ENCODE measurements at regions not wholly inside any gene's neighbourhood (a gene's known extent, or its start where the extent isn't known, plus 50 kb on each side); places are given as distances from the start of the nearest gene placed in this dataset.
"Not testable (repeated sequence)": the region's sequence is repeated elsewhere in the genome, so short reads cannot be mapped to it uniquely, and the experiment has no call there.

DNA sequence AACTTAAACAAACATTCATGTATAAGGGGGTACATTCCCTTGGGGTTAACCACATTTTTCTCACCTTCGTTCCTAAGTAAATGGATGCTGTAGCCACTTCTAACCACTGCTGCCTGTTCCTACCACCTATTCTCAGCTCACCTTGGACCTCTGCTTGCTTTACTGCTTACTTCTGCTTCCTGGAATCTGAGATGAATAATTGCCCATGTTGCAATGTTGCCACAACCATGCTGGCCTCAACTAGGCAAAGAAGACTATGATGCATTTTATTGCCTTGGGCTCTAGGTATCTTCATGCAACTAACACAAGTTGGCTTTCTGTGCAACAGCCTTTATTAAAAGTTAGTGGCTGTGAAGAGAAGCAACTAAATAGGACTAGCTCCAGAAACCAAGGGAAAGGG, 106.3 kb upstream of the TCF4 start:
- DNase-seq: no peak

DNA sequence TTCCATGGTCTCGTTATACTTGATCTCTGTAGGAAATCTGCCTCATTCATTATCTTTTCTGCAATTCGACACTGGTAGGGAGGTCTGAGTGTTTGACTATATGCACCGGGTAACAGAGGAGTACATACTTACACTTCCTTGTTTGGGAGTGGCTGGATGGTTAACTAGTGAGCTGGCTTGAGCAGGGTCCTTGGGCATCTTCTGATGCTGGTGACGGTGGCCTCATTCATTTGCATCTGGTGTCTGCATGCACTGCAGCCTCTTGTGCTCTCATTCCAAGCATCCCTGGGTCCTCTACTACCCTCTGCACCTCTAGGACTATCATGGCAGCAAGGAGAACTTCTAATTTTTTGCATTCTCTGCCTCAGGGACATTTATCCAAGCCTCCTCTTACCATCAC, 100.0 kb upstream of the TCF4 start:
- no peak for DNase-seq

DNA sequence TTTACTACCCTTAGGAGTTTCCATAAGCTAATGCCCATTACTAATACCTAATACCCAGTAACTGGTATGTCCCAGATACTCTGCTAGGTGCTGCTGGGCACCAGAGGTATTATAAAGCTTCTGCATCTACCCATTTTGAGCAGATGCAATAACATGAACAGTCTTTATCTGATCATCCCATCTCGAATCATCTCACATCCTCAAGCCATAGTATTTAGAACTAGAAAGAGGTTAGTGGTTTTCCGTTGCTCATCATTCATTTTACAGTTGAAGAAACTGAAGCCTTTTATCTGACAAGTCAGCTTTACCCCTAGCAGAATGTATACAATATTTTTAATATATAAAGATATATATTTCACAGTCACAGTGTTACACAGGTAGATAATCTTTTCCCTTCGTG, 99.1 kb upstream of the TCF4 start:
- DNase-seq: no peak

DNA sequence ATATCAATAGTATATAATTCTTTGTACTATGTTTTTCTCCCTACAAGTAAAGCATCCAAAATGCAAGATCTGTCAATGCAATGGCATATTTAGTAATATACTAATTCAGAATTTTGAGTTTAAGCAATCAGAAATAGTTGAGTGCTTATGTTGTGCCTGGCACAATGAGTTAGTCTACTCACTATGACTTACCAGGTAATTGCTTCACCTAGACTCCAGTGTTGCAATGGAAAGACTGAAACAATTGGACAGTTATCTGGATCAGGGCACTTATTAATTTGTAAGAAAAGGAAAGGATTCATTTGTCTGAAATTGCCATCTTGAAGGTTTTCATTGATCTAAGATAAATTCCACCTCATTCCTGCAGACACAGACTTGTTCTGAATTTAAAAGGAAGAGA, 97.6 kb upstream of the TCF4 start:
- DNase-seq: no peak

DNA sequence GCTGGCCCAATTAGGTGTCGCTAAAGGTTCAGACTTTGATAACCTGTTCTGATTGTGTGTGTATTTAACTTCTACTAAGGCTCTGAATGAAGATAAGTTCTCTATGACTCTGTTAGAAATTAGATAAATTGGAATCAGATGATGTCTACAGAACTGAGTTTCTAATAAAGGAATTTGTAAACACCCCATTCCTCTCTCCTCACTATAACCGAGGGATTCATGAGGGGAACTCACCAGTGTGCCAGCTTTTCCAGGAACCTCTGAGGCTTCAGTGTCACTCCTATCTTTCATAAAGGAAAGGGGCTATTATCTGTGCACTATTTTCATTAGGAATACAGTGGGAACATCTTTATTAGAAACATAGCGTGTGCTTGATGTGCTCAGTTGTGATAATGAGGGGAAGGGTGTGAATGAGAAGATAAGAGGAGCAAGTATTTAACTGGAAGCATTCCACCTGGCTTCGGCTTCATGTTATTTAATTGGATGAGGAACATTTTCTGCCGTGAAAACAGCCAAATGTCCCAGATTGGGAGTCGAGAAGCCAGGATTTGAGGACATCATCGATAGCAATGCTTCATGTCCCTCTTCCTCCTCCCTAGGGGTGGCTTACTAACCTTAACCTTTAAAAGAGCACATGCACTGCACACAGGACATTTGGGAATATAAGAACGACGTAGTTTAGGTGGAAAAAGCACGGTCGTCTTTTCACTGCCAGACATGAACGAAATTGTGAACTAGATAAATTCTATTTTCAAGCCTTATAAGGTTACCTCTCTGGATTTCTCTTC, 84.8 kb upstream of the TCF4 start:
- no peak for DNase-seq

DNA sequence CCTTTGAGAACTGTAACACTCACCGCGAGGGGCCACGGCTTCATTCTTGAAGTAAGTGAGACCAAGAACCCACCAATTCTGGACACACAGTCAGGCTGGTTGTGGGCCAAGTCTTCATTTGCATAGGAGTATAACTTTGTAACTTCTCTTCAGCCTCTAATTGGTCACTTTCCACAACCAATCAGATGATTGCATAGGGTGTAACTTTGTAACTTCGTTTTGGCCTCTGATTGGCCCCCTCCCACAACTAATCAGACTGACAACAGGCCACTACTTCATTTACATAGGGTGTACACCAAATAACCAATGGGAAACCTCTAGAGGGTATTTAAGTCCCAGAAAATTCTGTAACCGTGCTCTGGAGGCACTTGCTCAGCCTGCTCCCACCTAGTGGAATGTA, 77.5 kb upstream of the TCF4 start:
- DNase-seq: no peak

DNA sequence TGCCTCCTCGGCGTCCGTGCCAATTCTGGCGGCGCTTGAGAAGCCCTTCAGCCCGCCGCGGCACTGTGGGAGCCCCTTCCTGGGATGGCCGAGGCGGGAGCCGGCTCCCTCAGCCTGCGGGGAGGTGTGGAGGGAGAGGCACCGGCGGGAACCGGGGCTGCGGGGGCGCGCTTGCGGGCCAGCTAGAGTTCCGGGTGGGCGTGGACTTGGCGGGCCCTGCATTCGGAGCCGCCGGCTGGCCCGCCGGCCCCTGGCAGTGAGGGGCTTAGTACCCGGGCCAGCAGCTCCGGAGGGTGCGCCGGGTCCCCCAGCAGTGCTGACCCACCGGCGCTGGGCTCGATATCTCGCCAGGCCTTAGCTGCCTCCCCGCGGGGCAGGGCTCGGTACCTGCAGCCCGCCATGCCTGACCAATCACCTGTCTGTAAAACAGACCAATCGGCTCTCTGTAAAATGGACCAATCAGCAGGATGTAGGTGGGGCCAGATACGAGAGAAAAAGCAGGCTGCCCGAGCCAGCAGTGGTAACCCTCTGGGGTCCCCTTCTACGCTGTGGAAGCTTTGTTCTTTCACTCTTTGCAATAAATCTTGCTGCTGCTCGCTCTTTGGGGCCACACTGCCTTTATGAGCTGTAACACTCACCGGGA, 76.9 kb upstream of the TCF4 start:
- DNase-seq: not testable (repeated sequence)

DNA sequence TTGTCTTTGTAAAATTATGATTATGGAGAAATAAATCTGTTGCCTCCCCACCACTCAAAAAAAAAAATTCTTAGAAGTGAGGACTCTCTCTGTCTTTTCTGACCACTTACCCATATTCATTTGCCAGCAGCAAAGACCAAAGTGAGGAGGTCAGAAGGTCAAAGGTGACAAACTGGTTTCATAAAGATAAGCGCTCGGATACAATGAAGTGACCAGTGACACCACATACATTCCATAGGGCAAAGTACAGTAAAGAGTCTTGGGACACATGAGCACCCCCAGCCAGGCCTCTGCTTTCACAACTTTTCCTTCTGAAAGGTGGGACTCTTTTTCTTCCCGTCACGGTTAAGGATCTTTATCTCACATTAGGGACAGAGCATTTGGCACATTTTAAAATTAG, 75.9 kb upstream of the TCF4 start:
- DNase-seq: no peak

DNA sequence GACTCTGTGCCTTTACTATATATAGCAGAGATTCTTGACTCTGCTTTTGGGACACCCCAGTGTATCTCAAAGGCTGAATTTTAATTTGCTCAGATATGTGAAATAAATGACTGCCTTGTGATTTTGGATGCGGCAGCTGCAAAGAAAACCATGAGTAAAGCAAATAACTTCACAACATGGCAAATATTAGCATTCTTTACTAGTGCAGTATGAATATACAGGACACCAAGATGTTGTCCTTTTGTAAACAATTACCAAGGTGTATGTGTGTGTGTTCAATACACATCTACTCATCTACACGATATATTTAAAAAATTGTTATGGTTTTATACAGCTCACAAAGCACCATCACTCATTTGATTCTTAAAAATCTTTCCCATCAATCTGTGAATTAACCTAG, 70.6 kb upstream of the TCF4 start:
- DNase-seq: no peak

DNA sequence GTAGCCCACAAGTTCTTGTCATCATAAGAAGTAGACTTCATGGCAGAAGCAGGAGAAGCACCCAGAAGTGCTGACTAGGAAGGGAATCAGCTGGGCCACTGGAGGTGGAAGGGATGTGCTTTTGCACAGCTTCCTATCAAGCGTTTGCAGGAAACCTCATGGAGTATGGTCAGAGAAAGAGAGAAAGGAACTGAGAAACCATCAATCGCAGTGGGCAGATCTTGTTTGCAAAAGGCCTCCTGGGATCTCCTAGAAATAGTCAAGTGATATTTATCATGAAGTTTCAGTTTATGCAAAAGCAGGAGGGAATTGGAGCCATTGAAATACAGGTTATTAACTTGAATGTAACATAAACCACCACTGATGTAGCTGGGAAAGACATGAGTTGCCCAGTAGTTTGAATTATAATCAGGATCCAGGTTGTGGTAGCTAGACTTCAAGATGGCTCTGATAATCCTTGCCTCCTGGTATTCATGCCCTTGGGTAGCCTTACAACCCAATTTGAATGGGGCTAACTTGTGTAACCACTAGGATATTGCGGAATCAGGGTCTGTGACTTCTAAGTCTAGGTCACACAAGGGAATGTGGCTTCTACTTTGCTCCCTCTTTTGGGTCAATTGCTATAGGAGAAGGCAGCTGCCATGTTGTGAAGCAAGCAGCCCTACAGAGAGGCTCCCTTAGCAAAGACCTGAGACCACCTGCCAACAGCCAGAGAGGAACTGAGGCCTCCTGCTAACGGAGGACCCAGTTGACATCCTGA, 69.8 kb upstream of the TCF4 start:
- DNase-seq: no peak

DNA sequence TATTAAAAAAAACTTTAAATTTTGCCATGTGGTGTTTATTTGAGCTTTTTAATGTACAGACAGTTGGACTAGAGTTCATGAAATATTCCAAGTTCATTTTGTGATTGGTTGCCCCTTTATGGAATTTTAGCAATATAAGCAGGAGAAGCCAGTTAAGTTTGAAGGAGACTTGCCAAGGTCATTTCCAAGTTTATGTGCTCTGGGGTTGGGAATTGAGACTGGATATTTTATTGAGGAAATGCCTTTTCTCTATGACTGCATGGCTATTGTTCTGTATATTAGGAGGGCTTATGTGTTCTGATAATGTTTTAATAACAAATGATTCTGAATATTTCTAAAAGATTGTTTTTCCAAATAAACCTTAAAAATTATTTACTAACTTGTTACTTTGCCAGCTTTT, 67.0 kb upstream of the TCF4 start:
- DNase-seq: no peak

DNA sequence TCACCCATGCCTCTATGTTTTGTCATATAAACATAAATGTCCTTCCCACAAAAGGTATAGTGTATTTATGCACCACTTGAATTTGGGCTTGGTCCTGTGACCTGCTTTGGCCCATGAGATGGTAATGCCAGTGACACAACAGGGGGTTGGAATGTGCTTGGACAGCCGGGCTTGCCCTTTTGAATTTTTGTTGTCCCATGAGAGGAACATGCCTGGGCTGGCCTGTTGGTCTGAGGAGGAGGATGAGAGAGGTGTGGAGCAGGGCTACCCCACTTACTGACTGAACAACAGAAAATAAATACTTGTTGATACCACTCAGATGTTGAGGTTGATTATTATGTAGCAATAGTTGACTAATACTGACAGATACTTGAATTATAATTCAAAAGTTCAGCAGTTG, 63.2 kb upstream of the TCF4 start:
- DNase-seq: no peak

DNA sequence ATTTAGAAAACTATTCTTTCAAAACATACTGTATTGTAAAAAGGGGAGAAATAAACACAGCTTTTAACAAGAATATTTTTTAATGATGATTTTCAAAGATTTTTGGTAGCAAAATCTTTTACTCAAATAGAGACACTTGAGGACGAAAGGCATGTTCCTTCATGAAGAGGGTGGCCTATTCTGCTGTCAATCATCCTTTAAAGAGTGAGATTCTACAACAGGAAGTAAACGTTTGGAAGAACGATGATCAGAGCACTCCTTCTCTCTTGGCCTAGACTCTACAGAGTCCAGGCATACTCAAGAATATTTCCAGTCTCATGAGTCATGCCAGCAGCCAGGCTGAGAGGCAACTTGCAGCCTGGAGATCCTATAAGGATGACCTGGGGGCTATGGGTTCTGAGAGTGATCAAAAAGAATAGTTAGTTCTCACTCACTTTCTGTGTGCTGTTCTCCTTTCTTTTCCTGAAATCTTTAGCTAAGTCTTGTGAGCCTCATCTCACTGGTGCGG, 62.4 kb upstream of the TCF4 start:
- no peak for DNase-seq

DNA sequence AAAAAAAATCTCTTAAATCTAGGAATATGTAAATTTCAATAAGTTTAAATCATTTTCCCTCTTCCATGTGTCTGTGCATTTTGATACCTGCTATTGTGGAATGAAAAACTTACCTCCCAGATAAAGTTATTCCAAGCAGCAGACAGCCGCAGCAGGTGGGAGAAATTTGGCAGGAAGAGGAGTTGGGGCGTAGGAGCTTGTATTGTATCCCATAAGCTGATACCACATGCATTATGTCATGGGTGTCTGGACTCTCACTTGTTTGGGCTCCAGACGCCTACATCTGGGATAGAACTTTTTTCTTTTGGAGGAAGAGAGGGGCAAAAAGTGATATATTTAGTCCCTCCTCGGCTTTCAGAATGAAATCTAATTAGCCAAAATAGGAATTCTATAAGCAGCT, 59.3 kb upstream of the TCF4 start:
- DNase-seq: no peak

DNA sequence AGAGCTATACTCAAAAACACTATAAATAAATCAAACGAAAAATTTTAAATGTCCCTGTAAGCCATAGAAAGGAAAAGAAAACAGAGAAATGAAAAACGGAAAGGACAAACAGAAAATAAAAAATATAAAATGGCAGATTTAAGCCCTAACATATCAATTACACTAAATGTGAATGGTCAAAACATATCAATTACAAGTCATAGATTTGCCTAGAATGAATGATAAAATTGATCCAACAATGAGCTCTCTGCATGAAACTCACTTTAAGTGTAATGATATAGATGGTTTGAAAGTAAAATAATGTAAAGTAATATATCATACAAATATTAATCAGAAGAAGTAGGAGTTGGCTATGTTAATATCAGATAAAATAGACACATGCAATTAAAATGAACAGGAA, 54.2 kb upstream of the TCF4 start:
- DNase-seq: no peak

DNA sequence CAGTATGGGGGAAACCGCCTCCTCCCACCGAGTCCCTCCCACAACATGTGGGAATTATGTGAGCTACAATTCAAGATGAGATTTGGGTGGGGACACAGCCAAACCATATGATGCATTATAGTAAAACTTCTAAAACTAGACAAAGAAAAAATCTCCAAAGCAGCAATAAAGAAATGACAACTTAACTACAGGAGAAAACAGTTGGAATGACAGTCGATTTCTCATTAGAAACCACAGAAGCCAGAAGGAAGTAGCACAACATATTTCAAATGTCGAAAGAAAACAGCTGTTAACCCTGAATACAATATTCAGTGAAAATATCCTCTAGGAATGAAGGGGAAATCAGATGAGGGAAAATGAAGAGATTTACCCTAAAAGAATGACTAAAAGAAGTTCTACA, 53.5 kb upstream of the TCF4 start:
- DNase-seq: no peak

Measured in NCI-H2171 treated with DMSO at 0.1 percent for 48 hours (cell line).